Spleen (tissue), 7 donors: ENCODE measurements at regions not wholly inside any gene's neighbourhood (a gene's known extent, or its start where the extent isn't known, plus 50 kb on each side); places are given as distances from the start of the nearest gene placed in this dataset.

Experiments used
- POLR2A ChIP-seq, 3 donors: fragments of 450-650 bp; IDR thresholded peaks; one replicate each; pipeline ENCODE4 v1.5.1; 2017; ENCODE audit warnings: antibody characterized with exemption in 3 of 3, mild to moderate bottlenecking in 1 of 3
- POLR2AphosphoS5 ChIP-seq, 3 donors: sonication (generic); formaldehyde crosslinking; IDR thresholded peaks; one replicate each; pipeline ENCODE4 v1.5.1; 2017; ENCODE audit warnings: antibody characterized with exemption in 3 of 3
- TF ChIP-seq, protein P1 (sequence below), 11 experiments: fragments of 200-600 bp in 7 of 11; fragments of 450-650 bp in 4 of 11; sonication (generic) in 4 of 11; IDR thresholded peaks in 8 of 11; conservative IDR thresholded peaks in 3 of 11; 1 replicate in 7 of 11; 2 replicates in 4 of 11; pipeline versions ENCODE4 v1.4.0 to v1.8.0; 2016 to 2021; ENCODE audit warnings: antibody characterized with exemption in 11 of 11, inconsistent platforms in 4 of 11, mild to moderate bottlenecking in 1 of 11
- donor health status: DM: no; HTN: no; CAD: no; lungs with moderate emphysema.
- donor health status: DM: no; HTN: no; CAD: no.
- donor health status: DM: no; HTN: no; CAD: no.

GRCh38 chr2:157169889-157170288 is 87.6 kb upstream of the GALNT5 start:
- TF ChIP-seq, protein P1, sequence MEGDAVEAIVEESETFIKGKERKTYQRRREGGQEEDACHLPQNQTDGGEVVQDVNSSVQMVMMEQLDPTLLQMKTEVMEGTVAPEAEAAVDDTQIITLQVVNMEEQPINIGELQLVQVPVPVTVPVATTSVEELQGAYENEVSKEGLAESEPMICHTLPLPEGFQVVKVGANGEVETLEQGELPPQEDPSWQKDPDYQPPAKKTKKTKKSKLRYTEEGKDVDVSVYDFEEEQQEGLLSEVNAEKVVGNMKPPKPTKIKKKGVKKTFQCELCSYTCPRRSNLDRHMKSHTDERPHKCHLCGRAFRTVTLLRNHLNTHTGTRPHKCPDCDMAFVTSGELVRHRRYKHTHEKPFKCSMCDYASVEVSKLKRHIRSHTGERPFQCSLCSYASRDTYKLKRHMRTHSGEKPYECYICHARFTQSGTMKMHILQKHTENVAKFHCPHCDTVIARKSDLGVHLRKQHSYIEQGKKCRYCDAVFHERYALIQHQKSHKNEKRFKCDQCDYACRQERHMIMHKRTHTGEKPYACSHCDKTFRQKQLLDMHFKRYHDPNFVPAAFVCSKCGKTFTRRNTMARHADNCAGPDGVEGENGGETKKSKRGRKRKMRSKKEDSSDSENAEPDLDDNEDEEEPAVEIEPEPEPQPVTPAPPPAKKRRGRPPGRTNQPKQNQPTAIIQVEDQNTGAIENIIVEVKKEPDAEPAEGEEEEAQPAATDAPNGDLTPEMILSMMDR (IDR thresholded peaks at IDR 0.05 in 8 of 11, conservative IDR thresholded peaks at IDR 0.05 in 3 of 11) = no peak
- TF ChIP-seq POLR2AphosphoS5 (IDR thresholded peaks at IDR 0.05) = no peak
- TF ChIP-seq POLR2A (IDR thresholded peaks at IDR 0.05) = no peak
